ENCODE measurements at regions not wholly inside any gene's neighbourhood (a gene's known extent, or its start where the extent isn't known, plus 50 kb on each side); places are given as distances from the start of the nearest gene placed in this dataset.
"Not testable (repeated sequence)": the region's sequence is repeated elsewhere in the genome, so short reads cannot be mapped to it uniquely, and the experiment has no call there.

DNA sequence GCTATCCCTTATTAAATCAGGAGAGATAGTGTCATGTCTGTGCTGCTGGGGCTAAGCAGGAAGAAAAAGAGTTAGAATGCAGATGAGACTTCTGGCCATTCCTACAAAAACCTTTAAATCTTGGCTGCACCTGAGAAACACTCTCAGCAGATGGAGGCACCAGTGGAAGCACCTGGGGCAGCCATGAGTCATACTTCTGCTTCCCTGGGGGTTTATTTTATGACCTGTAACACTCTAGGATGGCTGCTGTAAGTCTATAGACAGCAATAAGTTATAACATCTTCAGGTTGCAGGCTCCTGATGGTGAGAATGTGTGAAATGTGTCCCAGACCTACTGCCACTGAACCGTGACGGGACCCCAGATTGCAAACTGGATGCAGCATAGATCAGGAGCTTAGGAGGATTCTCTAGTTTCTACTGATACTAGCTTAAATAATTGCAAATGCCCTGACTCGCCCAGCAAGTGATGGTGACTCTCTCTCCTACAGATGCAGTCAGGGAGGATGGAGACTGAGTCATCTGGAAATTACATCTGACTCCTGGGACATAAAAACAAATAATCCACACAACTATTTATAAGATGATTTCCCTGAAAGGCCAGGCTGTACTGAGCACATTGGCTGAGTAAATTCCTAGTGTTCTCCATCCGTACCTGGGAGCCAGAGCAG, 479.2 kb downstream of the RPIA start:
- not testable (repeated sequence) for DNase-seq

DNA sequence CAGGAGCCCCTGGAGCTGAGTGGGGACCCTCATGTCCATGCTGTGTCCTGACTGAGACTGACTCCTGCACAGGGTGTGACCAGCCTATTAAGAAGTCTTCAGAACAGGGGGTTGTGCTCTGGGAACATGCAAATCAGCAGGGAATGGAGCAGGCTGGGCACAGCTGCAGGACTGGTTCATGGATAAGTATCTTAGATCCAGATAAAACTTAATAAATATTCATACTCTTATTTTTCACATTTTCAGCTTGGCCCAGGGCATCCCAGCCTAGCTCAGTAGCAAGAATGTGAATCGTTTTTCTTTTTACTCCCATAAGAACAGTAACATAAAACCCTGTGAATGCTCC, 479.7 kb downstream of the RPIA start:
- DNase-seq, result not testable (repeated sequence)

- DNase-seq, result not testable (repeated sequence)
Measured at GRCh38 chr2:89177004-89177403, 485.5 kb downstream of the RPIA start.

GRCh38 chr2:89182221-89182620, 490.7 kb downstream of the RPIA start:
- not testable (repeated sequence) for DNase-seq

DNA sequence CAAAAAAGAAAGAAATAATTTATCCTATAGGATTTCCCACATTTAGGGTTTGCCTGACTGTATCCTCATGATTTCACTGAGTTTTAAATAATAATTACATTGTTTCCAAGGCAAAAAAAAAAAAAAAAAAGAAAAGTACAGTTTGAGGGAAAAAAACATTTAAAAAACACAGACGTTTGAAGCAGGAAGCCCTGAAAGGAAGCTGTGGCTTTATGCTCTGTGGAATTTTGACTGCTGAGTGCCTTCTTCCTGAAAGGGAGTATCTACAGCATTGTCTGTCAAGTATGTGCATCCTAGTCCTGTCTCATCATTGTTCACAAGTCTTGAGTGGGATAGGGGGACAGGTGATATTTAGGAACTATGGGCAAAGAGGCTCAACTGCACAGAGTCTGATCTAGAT, 493.3 kb downstream of the RPIA start:
- DNase-seq, result not testable (repeated sequence)

DNA sequence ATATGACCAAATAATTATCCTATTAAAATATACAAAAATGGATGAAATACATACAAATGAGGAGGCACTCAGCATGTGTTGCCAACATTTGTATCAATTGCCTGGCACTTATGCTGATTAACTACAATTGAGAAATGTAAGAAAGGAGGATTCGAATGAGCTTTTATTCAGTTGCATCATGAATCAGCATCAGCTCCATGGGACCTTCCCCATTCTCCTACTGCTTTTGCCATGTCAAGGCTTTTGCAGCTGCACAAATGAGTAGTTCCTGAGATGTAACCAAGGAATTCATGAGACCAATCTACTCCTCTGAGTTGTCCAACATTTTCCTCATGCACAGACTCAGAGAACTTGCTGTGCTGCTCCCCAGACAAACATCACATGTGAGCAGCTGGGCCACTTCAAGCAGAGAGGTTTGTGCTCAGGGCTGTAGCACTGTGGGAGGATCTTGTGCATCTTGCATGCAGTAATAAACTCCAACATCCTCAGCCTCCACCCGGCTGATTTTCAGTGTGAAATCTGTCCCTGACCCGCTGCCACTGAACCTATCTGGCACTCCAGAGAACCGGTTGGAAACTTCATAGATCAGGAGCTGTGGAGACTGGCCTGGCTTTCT, 504.3 kb downstream of the RPIA start:
- DNase-seq, result not testable (repeated sequence)

- DNase-seq, result not testable (repeated sequence)
Measured at GRCh38 chr2:89196719-89197118, 505.2 kb downstream of the RPIA start.

DNA sequence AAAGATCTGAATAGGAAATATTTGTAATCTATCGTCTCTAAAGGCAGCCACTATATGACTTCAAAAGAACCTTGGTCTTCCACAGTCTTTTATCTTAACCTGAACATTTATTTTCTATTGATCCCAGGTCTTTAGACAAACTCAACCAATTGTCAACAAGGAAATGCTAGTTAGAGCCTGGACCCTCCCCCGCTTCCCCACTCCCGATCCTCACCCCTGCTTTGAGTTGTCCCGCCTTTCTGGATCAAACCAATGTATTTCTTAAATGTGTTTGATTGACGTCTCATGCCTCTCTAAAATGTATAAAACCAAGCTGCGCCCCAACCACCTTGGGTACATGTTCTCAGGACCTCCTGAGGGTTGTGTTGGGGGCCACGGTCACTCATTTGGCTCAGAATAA, 506.6 kb downstream of the RPIA start:
- DNase-seq, result not testable (repeated sequence)

- not testable (repeated sequence) for DNase-seq
Measured at GRCh38 chr2:89199453-89200246, 508.2 kb downstream of the RPIA start.

- DNase-seq, result not testable (repeated sequence)
Measured at GRCh38 chr2:89200247-89200527, 508.7 kb downstream of the RPIA start.

GRCh38 chr2:89202518-89202917, 511.0 kb downstream of the RPIA start:
- DNase-seq, result not testable (repeated sequence)

DNA sequence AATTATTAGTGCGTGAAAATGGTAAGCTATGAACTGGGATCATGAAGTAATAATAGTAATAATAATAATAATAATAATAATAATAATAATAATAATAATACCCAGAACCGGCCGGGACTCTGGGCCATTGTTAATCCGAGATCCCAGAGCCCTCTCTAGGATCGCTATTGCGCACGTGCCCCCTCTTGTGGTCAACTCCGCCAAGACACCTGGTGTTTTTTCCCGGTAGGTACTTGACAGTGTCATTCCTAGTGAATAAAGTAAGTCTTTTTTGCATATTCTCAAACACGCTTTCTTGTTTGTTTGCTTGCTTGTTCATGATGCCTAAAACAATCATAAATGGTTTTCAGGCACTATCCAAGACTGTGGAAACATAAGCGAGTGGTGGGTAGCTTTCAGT, 513.7 kb downstream of the RPIA start:
- peak; percentile 51 for DNase-seq

GRCh38 chr2:89208144-89208932, 516.9 kb downstream of the RPIA start:
- DNase-seq, result not testable (repeated sequence)

GRCh38 chr2:89213151-89213550, 521.7 kb downstream of the RPIA start:
- peak; percentile 6 for DNase-seq

DNA sequence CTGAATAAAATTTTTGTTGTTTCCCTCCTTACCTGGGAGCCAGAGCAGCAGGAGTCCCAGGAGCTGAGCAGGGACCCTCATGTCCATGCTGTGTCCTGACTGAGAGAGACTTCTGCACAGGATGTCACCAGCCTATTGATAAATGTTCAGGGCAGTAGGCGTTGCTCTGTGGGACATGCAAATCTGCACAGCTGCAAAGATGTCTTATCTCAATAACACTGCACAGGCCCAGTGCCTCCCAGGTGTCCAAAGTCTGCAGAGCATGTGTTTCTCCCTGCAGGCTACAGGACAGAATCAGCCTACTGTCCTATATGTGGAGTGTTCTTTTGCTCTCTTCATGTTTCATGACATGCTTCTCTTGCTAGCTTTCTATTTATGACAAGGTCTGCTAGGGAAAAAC, 522.3 kb downstream of the RPIA start:
- DNase-seq, result not testable (repeated sequence)

GRCh38 chr2:89221474-89221873, 530.0 kb downstream of the RPIA start:
- not testable (repeated sequence) for DNase-seq

GRCh38 chr2:89222063-89222732, 530.7 kb downstream of the RPIA start:
- DNase-seq, result not testable (repeated sequence)

DNA sequence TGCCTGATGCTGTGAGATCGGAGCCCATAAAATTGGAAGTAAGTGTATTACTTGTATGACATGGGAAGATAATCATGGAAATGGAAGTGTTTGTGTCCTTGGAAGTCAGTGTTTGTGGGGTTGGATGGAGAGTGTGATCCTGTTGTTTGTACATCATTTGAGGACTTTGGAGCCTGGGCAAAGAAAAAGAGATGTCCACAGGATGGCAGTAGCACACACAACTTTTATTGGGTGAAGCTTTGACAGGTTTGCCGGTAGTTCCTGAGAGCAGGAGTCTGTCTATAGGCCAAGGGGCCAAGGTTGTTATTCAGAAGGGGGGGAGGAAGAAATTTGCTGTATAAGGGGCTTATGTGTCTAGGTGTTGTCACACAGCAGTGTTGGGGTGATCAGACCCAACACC, 533.3 kb downstream of the RPIA start:
- peak; percentile 9 for DNase-seq

GRCh38 chr2:89229979-89230378, 538.5 kb downstream of the RPIA start:
- not testable (repeated sequence) for DNase-seq

DNA sequence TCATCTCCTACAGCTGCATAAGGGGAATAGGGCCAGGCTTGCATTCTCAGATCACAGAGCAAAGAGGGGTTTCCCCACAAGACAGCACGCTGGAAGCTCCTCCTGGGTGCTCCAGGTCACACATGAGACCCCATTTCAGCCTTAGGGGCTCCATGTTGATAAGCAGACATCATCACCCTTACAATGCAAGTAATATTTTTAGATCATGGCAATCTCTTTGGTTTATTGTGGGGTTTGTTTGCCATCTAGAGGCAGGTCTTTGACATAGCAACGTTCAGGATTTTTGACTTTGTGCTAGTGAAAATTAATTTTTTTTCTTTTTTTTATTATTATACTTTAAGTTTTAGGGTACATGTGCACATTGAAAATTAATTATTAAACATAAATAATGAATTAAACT, 539.8 kb downstream of the RPIA start:
- DNase-seq, result not testable (repeated sequence)

GRCh38 chr2:89233931-89234330, 542.5 kb downstream of the RPIA start:
- not testable (repeated sequence) for DNase-seq

- DNase-seq, result not testable (repeated sequence)
Measured at GRCh38 chr2:89234818-89235466, 543.5 kb downstream of the RPIA start.

All from RPMI8226 (cell line).